CD4-positive, alpha-beta T cell treated with Interleukin-15 for 1 hour (primary cell): ENCODE measurements at regions not wholly inside any gene's neighbourhood (a gene's known extent, or its start where the extent isn't known, plus 50 kb on each side); places are given as distances from the start of the nearest gene placed in this dataset.

Experiments
- DNase-seq: peaks from one replicate; pipeline ENCODE4 v3.0.0-alpha.2; 2020

GRCh38 chr11:70486731-70487130, 88.4 kb downstream of the CTTN start:
- DNase-seq = no peak

GRCh38 chr11:70487160-70487559, 88.8 kb downstream of the CTTN start:
- no peak for DNase-seq

- DNase-seq = no peak
Measured at GRCh38 chr11:70487756-70488155, 89.4 kb downstream of the CTTN start.

- DNase-seq = no peak
Measured at GRCh38 chr11:70488171-70488703, 89.9 kb downstream of the CTTN start.

GRCh38 chr11:70489276-70489675, 90.9 kb downstream of the CTTN start:
- DNase-seq = no peak

- DNase-seq = no peak
Measured at GRCh38 chr11:70490208-70490607, 91.9 kb downstream of the CTTN start.

- peak; percentile 11 for DNase-seq
Measured at GRCh38 chr11:70490723-70491558, 92.6 kb downstream of the CTTN start.

GRCh38 chr11:70491696-70492472, 93.6 kb downstream of the CTTN start:
- DNase-seq = peak; percentile 11

- DNase-seq = no peak
Measured at GRCh38 chr11:70493089-70493474, 94.8 kb downstream of the CTTN start.

GRCh38 chr11:70493891-70494290, 95.6 kb downstream of the CTTN start:
- peak; percentile 10 for DNase-seq

- DNase-seq = peak; percentile 9
Measured at GRCh38 chr11:70494559-70495350, 96.4 kb downstream of the CTTN start.

GRCh38 chr11:70495351-70496310, 97.3 kb downstream of the CTTN start:
- peak; percentile 15 for DNase-seq

- DNase-seq = no peak
Measured at GRCh38 chr11:70496591-70497535, 98.5 kb downstream of the CTTN start.

- DNase-seq = no peak
Measured at GRCh38 chr11:70497536-70498075, 99.3 kb downstream of the CTTN start.

- DNase-seq = peak; percentile 6
Measured at GRCh38 chr11:70498171-70498571, 99.8 kb downstream of the CTTN start.

GRCh38 chr11:70498976-70499801, 100.9 kb downstream of the CTTN start:
- DNase-seq = peak; percentile 12

- peak; percentile 10 for DNase-seq
Measured at GRCh38 chr11:70500076-70500847, 101.9 kb downstream of the CTTN start.
